GM19397 (cell line): ENCODE measurements at regions not wholly inside any gene's neighbourhood (a gene's known extent, or its start where the extent isn't known, plus 50 kb on each side); places are given as distances from the start of the nearest gene placed in this dataset.

Experiments used
- ATAC-seq: cut with Tn5 transposase; IDR thresholded peaks from one replicate; pipeline ENCODE4 v1.9.1; 2021; ENCODE audit warnings: mild to moderate bottlenecking, moderate library complexity; ENCODE audit not compliant: unreplicated experiment

DNA sequence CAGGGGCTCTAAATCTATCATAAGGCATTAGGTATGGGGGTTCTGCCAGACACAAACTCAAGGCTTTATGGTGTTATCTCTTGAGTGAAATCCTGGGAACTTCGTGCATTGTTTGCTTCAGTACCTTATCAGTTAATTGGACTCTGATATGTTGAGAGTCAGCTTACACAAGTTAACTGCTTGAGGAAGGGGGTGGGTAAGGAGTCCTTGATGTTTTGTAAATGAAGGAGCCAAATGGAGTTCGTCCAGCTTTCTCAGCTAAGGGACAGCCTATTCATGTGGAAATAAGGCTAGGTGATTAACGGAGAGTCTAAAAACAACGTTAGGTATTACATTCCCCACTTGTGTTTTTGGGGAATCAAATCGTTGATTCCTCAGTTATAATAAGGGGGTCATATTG, 157.4 kb downstream of the TRIM27 start:
- ATAC-seq: no peak

DNA sequence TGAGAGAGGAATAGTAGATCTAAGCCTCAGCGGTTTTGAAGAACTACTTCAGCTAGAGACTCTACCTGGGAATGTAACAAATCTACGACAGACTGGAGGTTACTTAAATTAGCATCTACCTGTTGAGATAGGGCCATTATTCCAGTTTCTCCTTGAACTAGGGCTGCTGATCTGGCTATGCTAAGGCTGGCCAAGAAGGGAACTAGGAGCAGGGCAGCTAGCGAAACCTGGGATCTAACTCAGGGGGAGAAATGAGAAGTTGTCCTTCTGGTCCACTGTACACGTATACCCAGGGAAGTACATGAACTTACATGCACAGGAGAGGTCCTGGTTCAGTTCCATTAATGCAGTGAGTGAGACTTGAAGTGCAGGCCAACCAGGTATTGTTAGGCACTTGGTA, 156.7 kb downstream of the TRIM27 start:
- no peak for ATAC-seq

- ATAC-seq: no peak
Observed at GRCh38 chr6:28767691-28768090, 156.1 kb downstream of the TRIM27 start.

GRCh38 chr6:28768187-28768913, 155.4 kb downstream of the TRIM27 start:
- ATAC-seq: no peak

GRCh38 chr6:28769626-28770402, 154.0 kb downstream of the TRIM27 start:
- no peak for ATAC-seq

- ATAC-seq: no peak
Observed at GRCh38 chr6:28770732-28771131, 153.1 kb downstream of the TRIM27 start.

DNA sequence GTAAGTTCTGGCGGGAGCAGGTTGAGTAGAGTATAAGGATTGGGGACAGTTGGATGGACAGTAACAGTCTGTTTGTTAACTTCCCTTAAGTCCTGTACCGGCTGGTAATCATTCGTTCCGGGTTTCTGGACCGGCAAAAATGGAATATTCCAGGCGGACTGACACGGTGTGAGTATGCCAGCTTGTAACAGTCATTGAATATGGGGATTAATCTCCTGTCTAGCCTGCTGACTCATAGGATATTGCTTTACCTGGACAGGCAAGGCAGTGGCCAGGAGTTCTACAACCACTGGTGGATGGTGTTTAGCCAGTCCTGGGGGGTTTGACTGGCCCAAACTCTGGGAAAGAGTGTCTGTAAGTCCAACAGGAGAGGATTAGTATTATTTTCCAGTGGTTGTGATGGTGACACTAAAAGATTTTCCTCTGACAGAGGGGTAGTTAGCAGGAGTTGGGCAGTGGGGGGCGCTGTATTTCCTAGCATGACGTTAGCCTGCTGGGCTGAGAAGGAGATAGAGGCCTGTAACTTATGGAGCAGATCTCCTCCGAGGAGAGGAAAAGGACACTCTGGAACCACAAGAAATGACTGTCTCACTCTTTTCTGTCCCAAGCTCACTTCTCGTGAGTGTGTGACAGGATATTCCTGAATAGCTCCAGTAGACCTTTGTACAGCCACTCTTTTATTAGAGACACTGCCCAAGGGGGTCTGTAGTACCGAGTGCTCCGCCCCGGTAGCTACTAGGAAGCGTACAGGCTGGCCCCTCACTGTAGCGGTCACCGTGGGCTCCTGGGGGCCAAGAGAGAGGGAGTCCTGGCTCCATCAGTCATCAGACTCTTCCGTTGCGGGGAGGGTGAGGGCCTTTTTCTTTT, 152.2 kb downstream of the TRIM27 start:
- ATAC-seq: no peak

- no peak for ATAC-seq
Observed at GRCh38 chr6:28772480-28773381, 151.1 kb downstream of the TRIM27 start.

- no peak for ATAC-seq
Observed at GRCh38 chr6:28774292-28775051, 149.3 kb downstream of the TRIM27 start.

DNA sequence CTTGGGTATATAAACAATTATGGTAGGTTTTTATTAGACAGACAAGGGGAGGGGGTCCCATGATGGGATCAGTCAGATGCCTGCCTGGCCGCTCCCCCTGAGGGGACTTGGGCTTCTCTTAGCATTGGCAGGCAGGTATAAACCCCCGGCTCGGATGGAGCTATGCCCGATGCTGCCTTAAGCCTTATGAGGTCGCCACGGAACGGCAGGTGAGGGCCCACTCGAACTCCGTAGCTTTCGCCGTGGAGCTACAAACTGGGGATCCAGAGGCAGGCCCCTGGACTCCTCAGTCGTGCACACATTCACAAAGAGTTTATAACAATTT, 148.8 kb downstream of the TRIM27 start:
- ATAC-seq: no peak

- no peak for ATAC-seq
Observed at GRCh38 chr6:28775405-28776129, 148.2 kb downstream of the TRIM27 start.

DNA sequence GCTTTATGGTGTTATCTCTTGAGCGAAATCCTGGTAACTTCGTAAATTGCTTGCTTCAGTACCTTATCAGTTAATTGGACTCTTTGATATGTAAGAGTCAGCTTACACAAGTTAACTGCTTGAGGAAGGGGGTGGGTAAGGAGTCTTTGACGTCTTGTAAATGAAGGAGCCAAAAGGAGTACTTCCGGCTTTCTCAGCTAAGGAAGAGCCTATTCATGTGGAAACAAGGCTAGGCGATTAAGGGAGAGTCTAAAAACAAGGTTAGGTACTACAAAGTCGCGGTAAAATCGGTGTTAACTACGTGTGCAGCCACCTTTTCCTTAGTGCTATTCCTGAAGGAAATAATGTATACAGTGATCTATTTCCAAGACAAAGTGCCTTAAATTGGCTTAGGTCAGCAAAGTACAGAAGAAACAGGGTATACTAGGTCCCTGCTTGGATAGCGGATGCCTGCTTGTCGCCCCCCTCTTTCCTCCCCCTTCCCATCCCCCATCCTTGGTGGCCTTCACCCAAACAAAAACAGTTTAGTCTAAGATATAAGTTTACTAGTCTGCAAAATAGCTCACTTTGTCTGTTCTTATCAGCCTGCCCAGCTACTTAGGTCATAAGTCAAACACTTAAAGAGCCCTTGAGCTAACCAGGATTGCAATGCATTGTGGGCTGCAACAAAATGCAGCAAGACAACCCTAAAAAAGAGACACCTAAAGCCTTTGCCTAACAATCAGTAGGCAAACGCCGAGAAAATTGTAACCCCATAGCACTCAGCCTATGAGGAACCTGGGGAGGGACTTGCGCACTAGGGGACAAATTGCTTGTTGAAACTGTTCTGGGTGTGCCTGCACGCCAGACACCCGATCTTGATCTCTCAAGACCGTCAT, 147.3 kb downstream of the TRIM27 start:
- no peak for ATAC-seq

DNA sequence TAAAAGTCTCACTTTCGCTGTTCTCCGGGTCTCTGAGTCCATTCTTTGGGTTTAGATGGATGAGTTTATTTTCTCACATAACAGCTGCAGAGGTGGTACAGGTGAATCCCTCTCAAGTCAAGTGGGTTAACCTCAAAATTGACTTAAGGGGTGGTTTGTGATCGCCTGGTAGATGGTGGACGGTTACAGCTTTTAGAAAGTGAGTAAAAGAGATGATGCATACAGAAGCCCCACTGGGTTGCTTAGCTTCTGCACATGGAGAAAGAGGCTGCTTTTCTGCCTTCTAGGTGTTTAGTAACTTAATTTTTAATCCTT, 146.7 kb downstream of the TRIM27 start:
- ATAC-seq: no peak

DNA sequence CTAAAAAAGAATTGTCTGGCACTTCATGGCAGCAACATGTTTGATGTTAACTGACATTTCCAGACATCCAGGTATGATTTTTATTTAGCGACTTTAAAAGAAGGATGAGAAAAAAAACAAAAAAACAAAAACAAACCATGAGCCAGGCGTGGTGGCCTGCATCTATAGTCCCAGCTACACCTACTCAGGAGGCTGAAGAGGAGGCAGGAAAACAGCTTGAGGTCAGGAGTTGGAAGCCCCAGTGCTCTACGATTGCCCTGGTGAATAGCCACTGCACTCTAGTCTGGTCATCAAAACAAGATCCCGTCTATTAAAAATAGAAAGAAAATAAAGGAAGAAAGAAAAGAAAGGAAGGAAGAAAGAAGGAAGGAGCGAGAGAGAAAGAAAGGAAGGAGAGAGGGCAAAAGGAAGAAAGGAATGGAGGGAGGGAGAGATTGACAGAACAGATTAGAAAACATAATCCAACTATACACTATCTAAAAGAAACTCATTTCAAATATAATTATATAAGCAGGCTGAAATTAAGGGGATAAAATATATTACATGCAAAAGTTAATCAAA, 141.6 kb downstream of the TRIM27 start:
- no peak for ATAC-seq

DNA sequence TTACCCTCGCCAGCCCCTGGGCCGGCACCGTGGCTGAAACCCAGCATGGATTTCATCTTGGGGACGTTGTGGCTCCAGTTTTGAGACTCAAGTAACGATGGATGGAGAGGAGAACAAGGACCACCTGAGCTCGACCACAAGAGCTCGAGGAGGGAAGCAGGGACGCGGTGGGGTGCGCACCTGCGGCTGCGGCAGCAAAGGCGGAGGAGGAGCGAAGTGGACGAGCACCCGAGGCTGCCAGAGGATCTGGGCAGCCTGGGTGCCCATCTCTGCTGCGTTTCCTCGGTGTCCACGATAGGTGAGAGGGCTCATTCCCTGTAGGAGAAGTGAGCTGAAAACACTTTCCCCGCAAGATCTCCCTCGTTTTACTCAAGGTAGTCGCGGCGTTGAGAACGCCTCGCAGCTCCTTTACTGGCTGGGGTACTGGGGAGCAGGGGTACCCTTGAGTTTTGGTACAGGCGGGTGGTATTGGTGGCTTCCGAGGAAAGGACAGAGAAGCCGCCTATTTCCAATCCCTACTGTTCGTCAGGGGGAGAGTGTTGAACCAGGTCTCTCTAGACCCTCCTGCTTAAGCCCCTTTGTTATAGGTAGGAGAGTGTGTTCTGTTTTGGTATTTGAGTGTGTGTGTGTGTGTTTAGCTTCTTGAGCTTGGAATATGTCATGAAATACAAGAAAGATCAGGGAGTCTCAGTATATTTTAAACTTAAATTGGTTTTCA, 137.7 kb downstream of the TRIM27 start:
- ATAC-seq: no peak

GRCh38 chr6:28789553-28790083, 134.2 kb downstream of the TRIM27 start:
- ATAC-seq: no peak

DNA sequence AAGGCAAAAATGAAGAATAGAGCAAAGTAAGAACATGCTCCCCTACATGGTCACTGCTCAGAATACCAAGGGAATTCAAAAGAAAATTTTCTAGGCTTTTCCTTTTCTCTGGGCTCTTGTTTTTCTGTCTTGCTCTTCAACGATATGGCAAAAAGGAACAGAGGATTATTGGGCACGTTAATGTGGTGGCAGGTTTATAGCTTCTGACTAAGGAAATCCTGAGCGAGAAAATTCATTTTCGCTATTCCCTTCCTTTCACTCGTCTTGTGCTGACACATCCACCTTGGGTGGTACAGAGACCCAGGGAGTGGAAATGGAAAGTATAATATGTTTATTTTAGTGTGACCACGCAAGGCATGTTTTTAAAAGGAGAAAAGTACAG, 132.8 kb downstream of the TRIM27 start:
- ATAC-seq: no peak
